ENCODE measurements at regions not wholly inside any gene's neighbourhood (a gene's known extent, or its start where the extent isn't known, plus 50 kb on each side); places are given as distances from the start of the nearest gene placed in this dataset.
A peak's percentile ranks its signal among the peaks of the same experiment; 100 is the strongest.

- no peak for DNase-seq
- WGBS, 2 donors: 85 to 90% methylated on average over 6 of the region's 6 CpGs
- peaks cover 0 to 31% (median 23%) of the 10 kb centered on the region in 4 donors for H3K4me1 ChIP-seq
These were observed 81.2 kb downstream of the CYB561 start for GRCh38 chr17:63364944-63365343.

GRCh38 chr17:63365366-63366240 is 80.5 kb downstream of the CYB561 start:
- Histone ChIP-seq H3K27me3 (no peaks in the 10 kb centered on the region), H3K4me3 (no peak overlapping the region), H3K27ac (no peak overlapping the region), H3K36me3 (no peaks in the 10 kb centered on the region), H3K4me1 (peaks cover 0 to 31% (median 23%) of the 10 kb centered on the region in 4 donors), H3K9me3 (no peaks in the 10 kb centered on the region)
- TF ChIP-seq POLR2AphosphoS5 (IDR thresholded peaks at IDR 0.05) (no peak), POLR2A (IDR thresholded peaks at IDR 0.05) (no peak), CTCF (IDR thresholded peaks at IDR 0.05) (no peak), EP300 (IDR thresholded peaks at IDR 0.05) (no peak)
- intact Hi-C loops (cut with DNase I): no loop called here
- DNase-seq: no peak
- 76 to 86% methylated on average over 8 of the region's 8 CpGs for WGBS, 2 donors

More at GRCh38 chr17:63364944-63365343, 81.2 kb downstream of the CYB561 start:
- intact Hi-C loops (cut with DNase I): no loop called here
- no peak overlapping the region for H3K27ac ChIP-seq
- TF ChIP-seq EP300 (IDR thresholded peaks at IDR 0.05) (no peak), POLR2AphosphoS5 (IDR thresholded peaks at IDR 0.05) (no peak), CTCF (IDR thresholded peaks at IDR 0.05) (no peak), POLR2A (IDR thresholded peaks at IDR 0.05) (no peak)
- H3K9me3 ChIP-seq: no peaks in the 10 kb centered on the region
- H3K27me3 ChIP-seq: no peaks in the 10 kb centered on the region
- H3K4me3 ChIP-seq: no peak overlapping the region
- H3K36me3 ChIP-seq: no peaks in the 10 kb centered on the region

GRCh38 chr17:63366241-63366566 is 79.9 kb downstream of the CYB561 start:
- H3K36me3 ChIP-seq: no peaks in the 10 kb centered on the region
- 57 to 59% methylated on average over 1 of the region's 1 CpG for WGBS, 2 donors
- intact Hi-C loops (cut with DNase I): no loop called here
- H3K27me3 ChIP-seq: no peaks in the 10 kb centered on the region
- H3K4me1 ChIP-seq: peaks cover 0 to 31% (median 23%) of the 10 kb centered on the region in 4 donors
- H3K9me3 ChIP-seq: no peaks in the 10 kb centered on the region
- peak in 2 of 4 donors; percentile 62 to 70 for TF ChIP-seq POLR2AphosphoS5 (IDR thresholded peaks at IDR 0.05)
- TF ChIP-seq EP300 (IDR thresholded peaks at IDR 0.05): no peak
- TF ChIP-seq POLR2A (IDR thresholded peaks at IDR 0.05): no peak
- TF ChIP-seq CTCF (IDR thresholded peaks at IDR 0.05): no peak
- no peak for DNase-seq
- no peak overlapping the region for H3K4me3 ChIP-seq
- no peak overlapping the region for H3K27ac ChIP-seq

- intact Hi-C loops (cut with DNase I): no loop called here
- no peak overlapping the region for H3K4me3 ChIP-seq
- no peaks in the 10 kb centered on the region for H3K27me3 ChIP-seq
- no peaks in the 10 kb centered on the region for H3K9me3 ChIP-seq
- 92 to 93% methylated on average over 4 of the region's 4 CpGs for WGBS, 2 donors
- no peaks in the 10 kb centered on the region for H3K36me3 ChIP-seq
- H3K4me1 ChIP-seq: peaks cover 0 to 27% (median 22%) of the 10 kb centered on the region in 4 donors
- no peak for TF ChIP-seq EP300 (IDR thresholded peaks at IDR 0.05)
- no peak for TF ChIP-seq POLR2AphosphoS5 (IDR thresholded peaks at IDR 0.05)
- no peak for TF ChIP-seq POLR2A (IDR thresholded peaks at IDR 0.05)
- TF ChIP-seq CTCF (IDR thresholded peaks at IDR 0.05): no peak
- DNase-seq: no peak
- H3K27ac ChIP-seq: no peak overlapping the region
These were observed 76.9 kb downstream of the CYB561 start for GRCh38 chr17:63369233-63369632.
